Mammary epithelial cell (primary cell): ENCODE measurements at regions not wholly inside any gene's neighbourhood (a gene's known extent, or its start where the extent isn't known, plus 50 kb on each side); places are given as distances from the start of the nearest gene placed in this dataset.

Experiments
- CTCF ChIP-seq, 2 donors: IDR thresholded peaks in 1 of 2; conservative IDR thresholded peaks in 1 of 2; 2 replicates each; pipeline ENCODE4 v1.5.1; 2011 to 2012; ENCODE audit warnings: inconsistent platforms in 2 of 2, low read length in 2 of 2, mild to moderate bottlenecking in 2 of 2, control low read depth in 1 of 2, low read depth in 1 of 2; ENCODE audit not compliant: insufficient read depth in 1 of 2; ENCODE audit errors: extremely low read depth in 1 of 2
- EZH2 ChIP-seq: IDR thresholded peaks from 2 replicates; pipeline ENCODE4 v1.6.1; 2012; ENCODE audit warnings: low read length, inconsistent platforms, borderline replicate concordance

GRCh38 chr2:35462226-35462998 lies 893.2 kb upstream of the CRIM1 start:
- TF ChIP-seq CTCF (conservative IDR thresholded peaks at IDR 0.05 in 1 of 2, IDR thresholded peaks at IDR 0.05 in 1 of 2; ENCODE audit: extremely low read depth in 1 of 2, insufficient read depth in 1 of 2, low read depth in 1 of 2, low read length in 2 of 2) (no peak), EZH2 (no peak)
